Activated CD4-positive, alpha-beta T cell treated with anti-CD3 and anti-CD28 coated beads, Interleukin-2, Interleukin-6, amounts not matched to agents 100 ng/mL and 50 ng/mL, durations not matched to agents 16 hours and 8 hours (primary cell): ENCODE measurements at regions not wholly inside any gene's neighbourhood (a gene's known extent, or its start where the extent isn't known, plus 50 kb on each side); places are given as distances from the start of the nearest gene placed in this dataset.
"Not testable (repeated sequence)": the region's sequence is repeated elsewhere in the genome, so short reads cannot be mapped to it uniquely, and the experiment has no call there.

Experiments used
- DNase-seq: peaks from one replicate; pipeline ENCODE4 v3.0.0-alpha.2; 2020

GRCh38 chr1:229888157-229888556 lies 178.9 kb upstream of the GALNT2 start:
- DNase-seq, result no peak

- no peak for DNase-seq
Observed at GRCh38 chr1:229888561-229889001, 178.5 kb upstream of the GALNT2 start.

- no peak for DNase-seq
Observed at GRCh38 chr1:229889031-229889517, 178.0 kb upstream of the GALNT2 start.

- DNase-seq, result no peak
Observed at GRCh38 chr1:229891227-229891626, 175.8 kb upstream of the GALNT2 start.

- no peak for DNase-seq
Observed at GRCh38 chr1:229892515-229893117, 174.4 kb upstream of the GALNT2 start.

GRCh38 chr1:229893762-229894444 lies 173.1 kb upstream of the GALNT2 start:
- DNase-seq, result no peak

- DNase-seq, result no peak
Observed at GRCh38 chr1:229894532-229894931, 172.5 kb upstream of the GALNT2 start.

GRCh38 chr1:229895605-229896004 lies 171.4 kb upstream of the GALNT2 start:
- no peak for DNase-seq

- no peak for DNase-seq
Observed at GRCh38 chr1:229896306-229896705, 170.7 kb upstream of the GALNT2 start.

- DNase-seq, result no peak
Observed at GRCh38 chr1:229896861-229897260, 170.2 kb upstream of the GALNT2 start.

- DNase-seq, result no peak
Observed at GRCh38 chr1:229897501-229897900, 169.5 kb upstream of the GALNT2 start.

GRCh38 chr1:229900220-229900619 lies 166.8 kb upstream of the GALNT2 start:
- no peak for DNase-seq

- DNase-seq, result no peak
Observed at GRCh38 chr1:229905031-229905545, 161.9 kb upstream of the GALNT2 start.

GRCh38 chr1:229905652-229906051 lies 161.4 kb upstream of the GALNT2 start:
- no peak for DNase-seq

- no peak for DNase-seq
Observed at GRCh38 chr1:229907884-229908638, 159.0 kb upstream of the GALNT2 start.

- DNase-seq, result no peak
Observed at GRCh38 chr1:229908689-229909088, 158.3 kb upstream of the GALNT2 start.

GRCh38 chr1:229913489-229913888 lies 153.5 kb upstream of the GALNT2 start:
- DNase-seq, result no peak

GRCh38 chr1:229919488-229919887 lies 147.6 kb upstream of the GALNT2 start:
- DNase-seq, result not testable (repeated sequence)

GRCh38 chr1:229920683-229921082 lies 146.4 kb upstream of the GALNT2 start:
- DNase-seq, result no peak

- no peak for DNase-seq
Observed at GRCh38 chr1:229922249-229922648, 144.8 kb upstream of the GALNT2 start.

- DNase-seq, result no peak
Observed at GRCh38 chr1:229924639-229925038, 142.4 kb upstream of the GALNT2 start.

GRCh38 chr1:229928767-229929166 lies 138.3 kb upstream of the GALNT2 start:
- DNase-seq, result no peak

GRCh38 chr1:229931751-229932150 lies 135.3 kb upstream of the GALNT2 start:
- not testable (repeated sequence) for DNase-seq

GRCh38 chr1:229935157-229935556 lies 131.9 kb upstream of the GALNT2 start:
- DNase-seq, result not testable (repeated sequence)
